HUES48 (cell line): ENCODE measurements at regions not wholly inside any gene's neighbourhood (a gene's known extent, or its start where the extent isn't known, plus 50 kb on each side); places are given as distances from the start of the nearest gene placed in this dataset.
"Not testable (repeated sequence)": the region's sequence is repeated elsewhere in the genome, so short reads cannot be mapped to it uniquely, and the experiment has no call there.

ENCODE experiments used
- H3K27ac ChIP-seq: one replicate; pipeline ENCODE4 v1.7.0; 2013; ENCODE audit warnings: low read depth, low read length, inconsistent platforms
- H3K27me3 ChIP-seq: 2 replicates; pipeline ENCODE4 v1.6.1; 2013; ENCODE audit warnings: mild to moderate bottlenecking, low read length; ENCODE audit not compliant: control insufficient read depth, insufficient read depth
- H3K36me3 ChIP-seq: 2 replicates; pipeline ENCODE4 v1.6.1; 2013; ENCODE audit warnings: low read length; ENCODE audit not compliant: control insufficient read depth, insufficient read depth
- H3K4me1 ChIP-seq: 2 replicates; pipeline ENCODE4 v1.6.1; 2013; ENCODE audit warnings: mild to moderate bottlenecking, low read length; ENCODE audit not compliant: control insufficient read depth, insufficient read depth
- H3K4me3 ChIP-seq: 2 replicates; pipeline ENCODE4 v1.5.1; 2013; ENCODE audit warnings: mild to moderate bottlenecking, low read depth, low read length
- H3K9ac ChIP-seq: 2 replicates; pipeline ENCODE4 v1.6.1; 2013; ENCODE audit warnings: mild to moderate bottlenecking, low read depth, low read length, moderate library complexity
- H3K9me3 ChIP-seq: 2 replicates; pipeline ENCODE4 v1.6.1; 2013; ENCODE audit warnings: low read length; ENCODE audit not compliant: control insufficient read depth, insufficient read depth

- H3K4me3 ChIP-seq = no peak overlapping the region
- no peak overlapping the region for H3K27ac ChIP-seq
- no peaks in the 10 kb centered on the region for H3K27me3 ChIP-seq
- no peaks in the 10 kb centered on the region; the same call in 1 of the 2 replicates for H3K4me1 ChIP-seq
- no peak overlapping the region for H3K9ac ChIP-seq
- no peaks in the 10 kb centered on the region for H3K9me3 ChIP-seq
- H3K36me3 ChIP-seq = no peaks in the 10 kb centered on the region
Measured at GRCh38 chr1:187654635-187655034, 825.9 kb downstream of the PLA2G4A start.

DNA sequence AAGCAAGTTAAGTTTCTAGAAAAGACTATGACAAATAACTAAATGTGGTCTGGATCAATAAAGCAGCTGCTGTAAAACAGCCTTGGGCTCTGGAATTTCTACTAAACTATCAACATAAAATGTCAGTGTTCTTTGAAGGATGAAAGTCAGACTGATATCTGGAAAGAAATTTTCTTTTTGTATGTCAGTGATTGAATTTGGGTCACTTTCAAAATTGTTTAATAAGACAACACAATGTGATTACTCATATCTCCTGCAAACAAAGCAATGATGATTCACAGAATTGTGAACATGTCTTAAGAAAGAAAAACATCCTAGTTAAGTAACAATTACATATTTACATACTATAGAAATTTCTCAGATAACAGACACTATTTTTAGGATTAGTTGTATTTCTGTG, 826.4 kb downstream of the PLA2G4A start:
- no peak overlapping the region for H3K9ac ChIP-seq
- no peaks in the 10 kb centered on the region; the same call in 1 of the 2 replicates for H3K4me1 ChIP-seq
- no peak overlapping the region for H3K27ac ChIP-seq

GRCh38 chr1:187665483-187665882, 836.7 kb downstream of the PLA2G4A start:
- Histone ChIP-seq H3K9ac (no peak overlapping the region), H3K4me3 (no peak overlapping the region), H3K9me3 (no peaks in the 10 kb centered on the region), H3K27ac (no peak overlapping the region), H3K36me3 (no peaks in the 10 kb centered on the region), H3K27me3 (no peaks in the 10 kb centered on the region), H3K4me1 (no peaks in the 10 kb centered on the region)

More for the DNA sequence above, 826.4 kb downstream of the PLA2G4A start:
- Histone ChIP-seq H3K36me3 (no peaks in the 10 kb centered on the region), H3K9me3 (no peaks in the 10 kb centered on the region), H3K27me3 (no peaks in the 10 kb centered on the region), H3K4me3 (no peak overlapping the region)

DNA sequence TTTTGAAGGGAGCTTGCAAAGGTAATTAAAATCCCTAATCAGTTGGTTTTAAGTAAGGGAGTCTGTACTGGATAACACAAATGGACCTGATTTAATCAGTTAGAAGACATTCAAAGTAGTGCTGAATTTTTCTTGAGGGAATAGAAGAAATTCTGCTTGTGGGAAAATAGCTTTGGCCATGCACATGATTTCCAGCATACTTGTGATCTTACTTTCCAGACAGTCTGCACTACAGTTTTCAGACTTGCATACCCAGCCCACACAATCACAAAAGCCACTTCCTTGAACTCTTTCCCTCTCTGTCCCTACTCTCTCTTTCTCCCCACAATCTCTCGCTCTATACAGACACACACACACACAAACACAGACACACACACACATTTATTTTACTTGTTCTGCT, 852.1 kb downstream of the PLA2G4A start:
- no peaks in the 10 kb centered on the region for H3K9me3 ChIP-seq
- no peaks in the 10 kb centered on the region for H3K36me3 ChIP-seq
- H3K4me1 ChIP-seq = no peaks in the 10 kb centered on the region
- no peak overlapping the region for H3K9ac ChIP-seq
- H3K27me3 ChIP-seq = no peaks in the 10 kb centered on the region
- H3K27ac ChIP-seq = no peak overlapping the region
- no peak overlapping the region for H3K4me3 ChIP-seq

GRCh38 chr1:187682112-187682511, 853.4 kb downstream of the PLA2G4A start:
- no peak overlapping the region for H3K4me3 ChIP-seq
- H3K27me3 ChIP-seq = no peaks in the 10 kb centered on the region
- H3K36me3 ChIP-seq = no peaks in the 10 kb centered on the region
- no peaks in the 10 kb centered on the region for H3K4me1 ChIP-seq
- no peak overlapping the region for H3K27ac ChIP-seq
- H3K9ac ChIP-seq = no peak overlapping the region
- no peaks in the 10 kb centered on the region for H3K9me3 ChIP-seq

DNA sequence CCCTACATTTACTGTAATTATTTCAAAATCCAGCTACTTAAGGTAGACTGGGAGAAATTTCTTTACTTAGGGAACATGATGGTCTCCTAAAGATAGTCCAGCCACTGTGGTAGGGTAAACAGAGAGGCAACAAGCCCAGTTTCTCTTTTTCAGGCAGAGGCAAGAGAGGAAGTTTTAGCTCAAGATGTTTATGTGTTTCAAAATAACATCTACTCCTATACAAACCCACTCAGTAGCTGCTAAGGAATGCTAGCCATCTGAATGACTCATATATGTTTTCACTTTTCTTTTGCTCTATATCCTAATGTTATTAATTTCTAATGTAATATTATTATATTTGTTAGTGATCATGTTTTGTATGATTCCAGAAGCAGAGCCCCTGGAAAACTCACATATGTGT, 856.6 kb downstream of the PLA2G4A start:
- no peaks in the 10 kb centered on the region for H3K9me3 ChIP-seq
- no peaks in the 10 kb centered on the region for H3K4me1 ChIP-seq
- no peaks in the 10 kb centered on the region for H3K27me3 ChIP-seq
- H3K4me3 ChIP-seq = no peak overlapping the region
- H3K36me3 ChIP-seq = no peaks in the 10 kb centered on the region
- no peak overlapping the region for H3K27ac ChIP-seq
- H3K9ac ChIP-seq = no peak overlapping the region

GRCh38 chr1:187689129-187689528, 860.4 kb downstream of the PLA2G4A start:
- Histone ChIP-seq H3K9me3 (no peaks in the 10 kb centered on the region), H3K4me1 (no peaks in the 10 kb centered on the region), H3K27me3 (no peaks in the 10 kb centered on the region), H3K36me3 (no peaks in the 10 kb centered on the region), H3K9ac (no peak overlapping the region), H3K4me3 (no peak overlapping the region), H3K27ac (no peak overlapping the region)

- Histone ChIP-seq H3K9me3 (no peaks in the 10 kb centered on the region), H3K36me3 (no peaks in the 10 kb centered on the region), H3K9ac (no peak overlapping the region), H3K4me1 (no peaks in the 10 kb centered on the region), H3K27ac (no peak overlapping the region), H3K4me3 (no peak overlapping the region), H3K27me3 (no peaks in the 10 kb centered on the region)
Measured at GRCh38 chr1:187691439-187691838, 862.7 kb downstream of the PLA2G4A start.

DNA sequence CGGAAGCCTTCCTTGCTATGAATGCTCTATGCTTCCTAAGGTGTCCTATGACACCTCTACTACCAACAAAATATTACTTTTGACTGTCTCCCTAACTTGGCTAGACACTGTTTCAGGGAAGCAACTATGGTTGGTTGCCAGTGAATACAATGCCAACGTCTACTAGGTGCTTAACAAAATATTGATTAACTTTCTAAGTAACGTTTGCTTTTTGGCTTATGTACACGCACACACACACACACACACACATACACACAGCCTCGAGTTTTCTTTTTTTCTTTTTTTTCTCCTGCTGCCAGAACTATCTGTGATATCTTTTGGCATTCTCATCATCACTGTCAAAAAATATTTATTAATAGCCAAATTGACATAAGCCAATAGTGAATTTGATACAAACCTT, 864.0 kb downstream of the PLA2G4A start:
- Histone ChIP-seq H3K9ac (no peak overlapping the region), H3K4me3 (no peak overlapping the region), H3K9me3 (no peaks in the 10 kb centered on the region), H3K4me1 (no peaks in the 10 kb centered on the region), H3K27ac (no peak overlapping the region), H3K36me3 (no peaks in the 10 kb centered on the region), H3K27me3 (no peaks in the 10 kb centered on the region)

DNA sequence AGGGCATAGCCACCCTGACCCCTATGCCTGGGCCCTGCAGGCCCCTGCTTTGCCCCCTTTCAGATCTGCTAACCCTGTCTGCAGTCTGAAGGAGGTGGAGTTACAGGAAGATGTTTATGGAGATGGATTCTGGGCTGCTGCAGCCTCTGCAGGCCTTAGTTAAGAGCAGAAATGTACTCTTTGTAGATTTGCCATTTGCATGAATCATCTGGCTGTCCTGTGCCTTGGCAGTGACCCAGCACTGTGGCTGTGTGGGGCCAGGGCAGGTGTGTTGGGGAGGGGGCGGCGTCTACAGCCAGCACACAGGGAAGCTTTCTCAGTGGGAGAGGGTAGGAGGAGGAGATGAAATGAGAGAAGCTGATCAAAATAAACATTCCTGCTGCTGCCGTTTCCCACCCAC, 867.3 kb downstream of the PLA2G4A start:
- H3K4me1 ChIP-seq = no peaks in the 10 kb centered on the region
- H3K4me3 ChIP-seq = no peak overlapping the region
- H3K27me3 ChIP-seq = no peaks in the 10 kb centered on the region
- H3K36me3 ChIP-seq = no peaks in the 10 kb centered on the region
- H3K27ac ChIP-seq = no peak overlapping the region
- no peaks in the 10 kb centered on the region for H3K9me3 ChIP-seq
- H3K9ac ChIP-seq = no peak overlapping the region

DNA sequence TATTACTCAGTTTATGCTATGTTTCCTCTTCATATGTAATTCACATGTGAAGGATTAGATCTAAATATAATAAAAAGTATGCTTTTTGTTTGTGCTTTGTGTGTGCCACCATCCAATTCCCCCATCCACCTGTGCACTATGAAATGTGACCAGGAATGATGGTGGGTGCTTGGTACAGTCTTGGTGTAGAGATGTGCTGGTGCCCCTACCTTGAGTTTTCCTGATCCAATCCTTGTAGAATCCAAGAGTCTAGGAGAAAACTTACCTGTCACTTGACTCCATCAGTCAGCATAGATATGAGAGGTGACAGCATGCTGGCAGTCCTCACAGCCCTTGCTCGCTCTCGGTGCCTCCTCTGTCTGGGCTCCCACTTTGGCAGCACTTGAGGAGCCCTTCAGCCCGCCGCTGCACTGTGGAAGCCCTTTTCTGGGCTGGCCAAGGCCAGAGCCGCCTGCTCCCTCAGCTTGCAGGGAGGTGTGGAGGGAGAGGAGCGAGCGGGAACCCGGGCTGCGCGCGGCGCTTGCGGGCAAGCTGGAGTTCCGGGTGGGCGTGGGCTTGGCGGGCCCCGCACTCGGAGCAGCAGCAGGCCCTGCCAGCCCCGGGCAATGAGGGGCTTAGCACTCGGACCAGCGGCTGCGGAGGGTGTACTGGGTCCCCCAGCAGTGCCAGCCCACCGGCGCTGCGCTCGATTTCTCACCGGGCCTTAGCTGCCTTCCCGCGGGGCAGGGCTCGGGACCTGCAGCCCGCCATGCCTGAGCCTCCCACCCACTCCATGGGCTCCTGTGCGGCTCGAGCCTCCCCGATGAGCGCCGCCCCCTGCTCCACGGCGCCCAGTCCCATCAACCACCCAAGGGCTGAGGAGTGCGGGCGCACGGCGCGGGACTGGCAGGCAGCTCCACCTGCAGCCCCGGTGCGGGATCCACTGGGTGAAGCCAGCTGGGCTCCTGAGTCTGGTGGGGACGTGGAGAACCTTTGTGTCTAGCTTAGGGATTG, 874.7 kb downstream of the PLA2G4A start:
- not testable (repeated sequence) for H3K4me1 ChIP-seq, H3K4me3 ChIP-seq, H3K27ac ChIP-seq, H3K27me3 ChIP-seq, H3K9me3 ChIP-seq, H3K36me3 ChIP-seq, H3K9ac ChIP-seq
